NCI-H1048 (cell line): ENCODE measurements at regions not wholly inside any gene's neighbourhood (a gene's known extent, or its start where the extent isn't known, plus 50 kb on each side); places are given as distances from the start of the nearest gene placed in this dataset.

Experiments
- DNase-seq: peaks from one replicate; lab custom pipeline; 2025; lab: John Stamatoyannopoulos, UW

DNA sequence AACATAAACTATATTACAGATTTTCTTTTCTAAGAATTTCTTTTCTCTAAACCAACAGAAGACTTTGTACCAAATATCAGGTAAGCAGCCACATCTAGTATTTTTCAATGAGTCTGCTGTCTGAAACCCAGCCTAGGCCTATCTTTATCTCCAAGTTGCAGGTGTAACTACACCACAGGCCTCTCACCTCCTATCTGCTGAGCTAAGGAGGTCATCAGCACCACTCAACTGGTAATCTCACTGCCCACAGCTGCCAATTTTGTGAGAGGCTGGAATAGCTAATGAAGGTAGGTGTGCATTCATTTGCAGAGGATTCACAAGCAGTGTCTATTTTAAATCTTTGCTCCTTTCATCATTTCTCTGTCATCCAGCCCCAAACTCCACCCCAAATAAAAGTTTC lies 584.8 kb downstream of the HDGFL1 start:
- DNase-seq: no peak

GRCh38 chr6:23170049-23170448 lies 600.7 kb downstream of the HDGFL1 start:
- no peak for DNase-seq

GRCh38 chr6:23173234-23173633 lies 603.9 kb downstream of the HDGFL1 start:
- DNase-seq: no peak

DNA sequence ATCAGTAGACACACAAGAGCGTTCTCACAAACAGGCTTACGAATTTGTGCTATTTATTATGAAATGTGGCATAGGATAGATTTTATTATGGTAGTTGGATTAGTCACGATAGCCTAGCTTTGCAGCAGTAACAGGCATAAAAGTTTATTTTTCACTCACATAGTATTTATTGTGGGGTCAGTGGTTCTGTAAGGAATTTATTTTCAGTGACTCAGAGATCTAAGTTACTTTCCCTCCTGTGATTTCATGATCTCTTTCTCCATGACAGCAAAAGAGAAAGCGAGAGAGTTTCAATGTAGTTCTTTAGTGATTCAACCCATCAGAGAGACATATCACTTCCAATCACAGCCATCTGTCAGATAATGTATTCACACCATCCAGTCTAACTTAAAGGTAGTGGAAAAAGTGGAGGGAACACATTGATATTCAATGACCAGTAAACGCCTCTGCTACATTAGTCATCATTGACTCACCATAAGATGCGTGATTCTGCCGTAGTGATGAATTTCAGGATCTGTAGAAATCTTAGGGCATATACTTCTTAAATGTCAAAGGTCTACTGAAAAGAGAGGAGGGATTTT lies 605.5 kb downstream of the HDGFL1 start:
- DNase-seq: no peak

GRCh38 chr6:23175391-23175790 lies 606.0 kb downstream of the HDGFL1 start:
- DNase-seq: no peak

- no peak for DNase-seq
Measured at GRCh38 chr6:23176471-23176870, 607.1 kb downstream of the HDGFL1 start.

GRCh38 chr6:23176883-23177282 lies 607.5 kb downstream of the HDGFL1 start:
- no peak for DNase-seq

DNA sequence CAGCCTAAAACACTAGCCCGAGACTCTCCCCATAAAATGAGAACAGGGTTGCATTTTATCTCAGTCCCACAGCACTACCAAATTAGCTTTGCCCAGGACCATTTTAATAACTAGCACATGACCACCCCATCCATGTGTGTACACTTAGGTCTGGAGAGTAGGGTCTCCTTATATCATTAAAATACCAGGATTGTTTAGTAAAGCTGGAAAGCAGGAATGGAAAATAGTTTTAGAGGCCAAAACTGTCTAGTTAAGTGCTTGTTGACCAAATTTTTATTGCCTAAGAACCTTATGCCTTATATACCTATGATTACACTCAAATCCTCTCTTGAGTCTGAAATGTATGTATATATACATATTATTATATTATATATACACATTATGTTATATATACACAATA lies 608.4 kb downstream of the HDGFL1 start:
- DNase-seq: no peak

DNA sequence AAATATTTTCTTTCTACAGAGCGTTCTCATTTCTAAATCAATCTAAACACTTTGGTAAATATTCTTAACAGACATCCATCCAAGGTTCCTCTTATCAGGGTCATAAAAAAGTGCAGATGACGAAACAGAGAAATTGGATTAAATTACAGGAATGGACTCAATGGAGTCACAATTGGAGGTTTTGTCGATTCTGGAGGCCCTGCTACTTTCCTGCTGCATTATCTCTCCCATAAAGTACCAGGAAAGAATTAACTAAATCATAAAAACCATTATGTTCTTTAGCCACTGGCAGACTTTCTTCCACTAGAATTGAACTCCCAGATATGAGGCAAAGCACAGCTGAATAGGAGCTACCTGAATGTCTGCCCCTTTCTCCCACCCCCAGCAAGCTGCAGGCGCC lies 610.6 kb downstream of the HDGFL1 start:
- DNase-seq: no peak

- no peak for DNase-seq
Measured at GRCh38 chr6:23180504-23181293, 611.3 kb downstream of the HDGFL1 start.

DNA sequence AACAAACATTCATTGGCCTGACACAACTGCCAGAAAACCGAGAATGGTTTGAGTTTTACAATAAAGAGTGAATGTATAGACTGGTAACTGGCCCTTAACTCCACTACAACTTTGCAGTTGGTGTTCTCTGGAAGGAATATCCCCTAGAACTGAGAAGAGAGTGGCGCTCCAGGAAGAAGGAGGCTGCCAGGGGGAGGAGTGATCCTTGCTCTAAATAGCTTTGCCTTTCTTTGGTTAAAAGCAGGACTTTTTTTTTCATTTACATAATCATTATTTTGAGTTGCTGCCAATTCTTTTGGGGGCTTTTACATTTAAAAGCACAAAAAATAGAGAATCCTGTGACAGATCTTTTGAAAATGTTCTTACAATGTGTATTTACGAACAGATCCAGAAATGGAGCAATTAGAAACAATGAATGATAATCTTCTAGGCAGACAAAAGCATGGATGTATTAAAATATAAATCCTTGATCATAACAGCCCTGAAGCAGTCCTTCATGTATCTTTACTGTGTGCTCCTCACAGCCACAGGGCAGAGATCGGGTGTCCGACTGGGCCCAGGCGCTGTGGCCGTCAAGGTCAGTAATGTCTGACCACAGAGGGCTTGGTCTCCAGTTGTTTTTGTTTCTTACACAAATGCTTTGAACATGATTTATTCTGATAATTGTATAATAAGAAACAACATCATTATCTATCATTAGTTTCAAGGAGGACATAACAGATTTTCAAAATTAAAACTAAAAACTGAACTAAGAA lies 612.2 kb downstream of the HDGFL1 start:
- DNase-seq: no peak

- no peak for DNase-seq
Measured at GRCh38 chr6:23183846-23184245, 614.5 kb downstream of the HDGFL1 start.

DNA sequence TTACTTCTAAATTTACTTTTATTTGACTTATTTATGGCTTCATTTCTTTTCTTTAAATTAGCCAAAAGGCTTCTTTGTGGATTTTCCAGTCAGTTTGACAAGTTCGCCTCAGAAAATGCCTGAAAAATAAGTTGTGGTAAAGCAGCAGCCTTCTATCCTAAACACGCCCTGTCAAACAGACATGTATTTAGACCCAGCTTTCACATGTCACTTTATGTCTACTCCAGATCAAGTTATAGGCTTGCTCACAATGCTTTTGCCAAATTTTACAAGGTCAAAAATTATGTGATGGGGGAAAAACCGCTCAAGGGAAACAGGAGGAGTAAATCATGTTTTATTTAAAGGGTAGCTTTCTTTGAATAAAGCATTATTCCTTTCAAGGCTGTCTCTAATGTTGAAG lies 615.0 kb downstream of the HDGFL1 start:
- DNase-seq: no peak

GRCh38 chr6:23195487-23195886 lies 626.1 kb downstream of the HDGFL1 start:
- no peak for DNase-seq

DNA sequence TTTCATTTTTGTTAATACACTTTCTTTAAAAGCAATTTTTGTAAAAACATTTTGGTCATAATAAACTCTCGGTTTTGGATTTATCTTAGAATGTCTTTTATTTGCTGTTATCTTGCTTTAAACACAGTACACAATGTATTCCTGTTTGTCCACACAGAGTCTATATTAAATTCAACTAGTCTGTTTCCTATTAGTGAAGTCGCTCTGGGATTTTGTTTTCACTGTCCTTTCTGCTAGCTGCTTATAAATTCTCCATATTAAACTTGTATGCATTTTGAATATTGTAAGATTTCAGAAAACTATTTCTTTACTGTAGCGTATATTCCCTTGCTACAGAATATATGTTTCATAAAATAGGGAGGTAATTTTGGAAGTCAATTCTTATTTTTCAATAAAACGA lies 630.2 kb downstream of the HDGFL1 start:
- no peak for DNase-seq

DNA sequence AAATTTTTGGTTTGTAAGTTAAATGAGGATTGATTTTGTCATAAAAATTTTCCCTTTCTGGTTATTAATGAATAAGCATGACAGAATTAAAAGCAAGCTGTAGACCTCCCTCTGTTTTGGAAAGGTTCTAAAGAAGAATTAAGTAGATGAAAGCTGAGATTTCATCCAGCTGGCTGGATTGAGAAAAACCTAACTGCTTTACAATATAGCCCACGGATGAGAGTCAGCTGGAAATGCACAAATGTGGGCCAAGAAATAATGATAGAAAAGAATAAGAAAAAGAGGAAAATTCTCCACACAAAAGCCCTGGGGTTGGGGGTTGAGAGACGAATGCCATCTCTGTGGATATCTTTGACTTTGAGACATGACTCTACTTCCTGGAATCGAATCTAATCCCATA lies 631.6 kb downstream of the HDGFL1 start:
- DNase-seq: no peak

- no peak for DNase-seq
Measured at GRCh38 chr6:23202207-23202606, 632.8 kb downstream of the HDGFL1 start.

DNA sequence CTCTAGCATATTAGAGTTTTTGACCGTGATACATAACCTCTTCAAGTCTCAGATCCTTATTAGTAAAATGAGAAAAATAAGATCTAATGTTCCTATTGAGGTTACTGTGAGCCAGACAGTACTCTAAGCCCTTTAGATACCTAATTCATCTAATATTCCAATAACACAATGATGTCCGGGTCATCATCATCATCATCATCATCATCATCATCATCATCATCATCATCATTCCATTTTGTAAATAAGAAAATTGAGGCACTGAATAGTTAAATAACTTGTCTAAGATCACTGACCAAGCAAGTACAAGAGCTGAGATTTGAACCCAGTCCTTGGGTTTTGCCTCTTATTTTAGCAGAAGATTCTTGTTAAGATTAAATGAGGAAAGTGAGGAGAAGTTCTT lies 643.0 kb downstream of the HDGFL1 start:
- no peak for DNase-seq

- DNase-seq: no peak
Measured at GRCh38 chr6:23213193-23213592, 643.8 kb downstream of the HDGFL1 start.

DNA sequence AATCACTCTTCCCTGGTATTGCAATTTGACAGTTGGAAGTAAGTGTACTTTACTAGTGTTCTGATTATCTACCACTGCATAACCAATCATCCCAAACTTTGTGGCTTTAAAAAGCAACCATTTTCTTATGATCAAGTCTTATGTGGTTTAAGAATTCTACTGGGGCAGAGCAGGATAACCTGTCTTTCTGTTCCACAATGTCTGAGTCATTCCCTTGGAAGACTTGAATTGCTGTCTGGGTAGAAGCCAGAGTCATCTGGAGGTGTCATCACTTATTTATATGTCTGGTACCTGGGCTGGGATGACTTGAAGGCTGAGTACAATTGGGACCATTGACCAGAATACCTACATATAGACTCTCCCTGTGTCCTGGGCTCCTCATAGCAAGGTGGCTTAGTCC lies 644.3 kb downstream of the HDGFL1 start:
- no peak for DNase-seq

GRCh38 chr6:23218751-23219150 lies 649.4 kb downstream of the HDGFL1 start:
- no peak for DNase-seq

GRCh38 chr6:23222724-23223123 lies 653.4 kb downstream of the HDGFL1 start:
- no peak for DNase-seq

GRCh38 chr6:23224540-23224939 lies 655.2 kb downstream of the HDGFL1 start:
- DNase-seq: no peak
